ENCODE measurements at regions not wholly inside any gene's neighbourhood (a gene's known extent, or its start where the extent isn't known, plus 50 kb on each side); places are given as distances from the start of the nearest gene placed in this dataset.
A peak's percentile ranks its signal among the peaks of the same experiment; 100 is the strongest.

DNA sequence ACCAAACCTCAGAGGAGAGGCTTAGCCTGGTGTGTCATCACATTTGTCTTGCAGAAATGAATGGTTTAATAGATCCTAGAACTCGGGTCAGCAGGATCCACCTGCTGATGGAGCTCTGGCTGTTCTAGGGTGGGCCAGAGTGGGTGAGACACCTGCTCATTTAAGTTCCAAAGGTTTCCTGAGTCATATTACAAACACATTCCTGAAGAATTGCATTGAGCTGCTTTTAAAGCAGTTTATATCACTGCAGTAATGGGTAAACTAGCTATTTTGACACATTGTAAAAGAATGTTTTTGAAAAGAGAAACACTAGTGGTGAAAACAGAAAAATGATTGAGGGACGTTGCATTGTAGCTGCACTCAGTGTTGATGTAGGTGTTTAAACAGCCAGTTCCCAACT is 175.3 kb upstream of the TCF4 start:
- Histone ChIP-seq H3K4me3 (ENCODE audit: low read length) (no peak overlapping the region), H3K27ac (ENCODE audit: low read depth, low read length) (no peak overlapping the region), H3K4me1 (ENCODE audit: control insufficient read depth, low read depth, low read length) (peaks cover 14% of the 10 kb centered on the region), H2BK5ac (ENCODE audit: low read length) (no peak overlapping the region), H3K4ac (ENCODE audit: low read depth, low read length) (no peak overlapping the region), H3K18ac (ENCODE audit: low read length) (no peak overlapping the region), H3K4me2 (ENCODE audit: low read length) (no peak overlapping the region), H3K56ac (ENCODE audit: low read length) (no peak overlapping the region), H3K9ac (ENCODE audit: low read length) (no peak overlapping the region), H3K79me2 (ENCODE audit: control insufficient read depth, insufficient read depth, low read length) (no peaks in the 10 kb centered on the region), H2BK120ac (ENCODE audit: low read depth, low read length) (peak overlapping the region; percentile 12), H4K8ac (ENCODE audit: low read depth, low read length) (no peak overlapping the region), H2BK15ac (replicated peaks; ENCODE audit: low read depth) (no peak overlapping the region), H3K36me3 (ENCODE audit: control insufficient read depth, insufficient read depth, low read length) (no peaks in the 10 kb centered on the region), H3K23ac (ENCODE audit: low read length) (no peak overlapping the region), H4K5ac (ENCODE audit: low read length) (no peak overlapping the region), H2AK5ac (ENCODE audit: low read length) (no peak overlapping the region), H3K27me3 (ENCODE audit: insufficient read depth, low read length, poor library complexity) (no peaks in the 10 kb centered on the region), H3K79me1 (ENCODE audit: low read length) (no peaks in the 10 kb centered on the region)
- WGBS (ENCODE audit: extremely low coverage, insufficient coverage, low lambda C conversion rate), result no CpG with 5 or more reads among the region's 2 CpGs
- no peak for DNase-seq

DNA sequence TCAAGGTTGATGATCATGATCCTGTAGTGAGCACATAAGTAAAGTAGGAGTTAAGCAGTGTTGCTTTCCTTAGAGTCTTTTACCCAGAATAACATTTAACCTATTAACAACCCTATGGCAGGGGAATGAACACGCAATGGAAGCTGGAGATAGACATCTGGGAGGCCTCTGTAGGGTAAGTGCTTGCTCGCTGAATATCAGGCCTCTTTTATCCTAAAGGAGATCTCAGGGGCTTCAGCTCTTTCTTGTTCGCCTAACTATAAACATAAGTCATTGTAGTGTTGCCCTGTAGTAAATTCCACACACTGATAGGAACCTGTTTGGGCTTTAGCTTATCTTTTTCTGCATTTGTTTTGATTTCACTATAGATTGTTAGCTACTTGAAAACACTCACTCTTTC is 174.4 kb upstream of the TCF4 start:
- DNase-seq, result peak; percentile 84
- Histone ChIP-seq H3K36me3 (ENCODE audit: control insufficient read depth, insufficient read depth, low read length) (no peaks in the 10 kb centered on the region), H2BK120ac (ENCODE audit: low read depth, low read length) (no peak overlapping the region), H2BK5ac (ENCODE audit: low read length) (peak overlapping the region; percentile 58), H3K9ac (ENCODE audit: low read length) (no peak overlapping the region), H4K5ac (ENCODE audit: low read length) (no peak overlapping the region), H3K27ac (ENCODE audit: low read depth, low read length) (peak overlapping the region; percentile 34), H3K18ac (ENCODE audit: low read length) (no peak overlapping the region), H3K4me1 (ENCODE audit: control insufficient read depth, low read depth, low read length) (peaks cover 14% of the 10 kb centered on the region), H3K4me2 (ENCODE audit: low read length) (no peak overlapping the region), H2AK5ac (ENCODE audit: low read length) (no peak overlapping the region), H3K56ac (ENCODE audit: low read length) (no peak overlapping the region), H3K79me1 (ENCODE audit: low read length) (no peaks in the 10 kb centered on the region), H4K8ac (ENCODE audit: low read depth, low read length) (no peak overlapping the region), H2BK15ac (replicated peaks; ENCODE audit: low read depth) (no peak overlapping the region), H3K23ac (ENCODE audit: low read length) (no peak overlapping the region), H3K4ac (ENCODE audit: low read depth, low read length) (no peak overlapping the region), H3K27me3 (ENCODE audit: insufficient read depth, low read length, poor library complexity) (no peaks in the 10 kb centered on the region), H3K79me2 (ENCODE audit: control insufficient read depth, insufficient read depth, low read length) (no peaks in the 10 kb centered on the region), H3K4me3 (ENCODE audit: low read length) (no peak overlapping the region)
- no CpG with 5 or more reads among the region's 3 CpGs for WGBS (ENCODE audit: extremely low coverage, insufficient coverage, low lambda C conversion rate)

DNA sequence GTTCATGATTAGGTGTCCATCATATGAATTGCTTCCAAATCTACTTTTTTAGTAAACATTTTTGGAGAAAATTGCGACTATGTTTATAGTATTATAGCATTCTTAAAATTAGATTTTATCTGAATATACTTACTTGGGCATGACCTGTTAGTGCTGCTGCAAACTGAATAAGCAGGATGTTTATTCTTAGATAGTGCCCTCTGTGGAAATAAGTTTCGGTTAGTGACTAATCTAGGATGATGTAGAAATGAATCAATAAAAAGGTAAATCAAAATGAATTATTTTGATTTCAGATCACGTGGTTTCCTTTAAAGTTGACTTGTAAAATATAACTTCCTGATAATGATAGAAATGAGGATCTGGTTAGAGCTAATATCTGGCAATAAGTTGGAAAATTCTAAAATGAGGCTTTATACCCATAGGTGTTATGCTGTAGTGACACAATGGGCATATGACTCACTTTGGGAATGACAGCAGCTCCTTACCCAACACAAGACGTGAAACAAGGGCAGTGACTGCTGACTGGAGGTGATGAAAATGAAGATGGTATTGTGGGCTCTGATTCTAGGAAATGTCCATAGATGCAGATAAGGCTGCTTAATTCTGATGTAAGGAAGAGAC is 165.8 kb upstream of the TCF4 start:
- no peak for DNase-seq
- no peak overlapping the region for H3K9ac ChIP-seq (ENCODE audit: low read length)
- H4K8ac ChIP-seq (ENCODE audit: low read depth, low read length), result no peak overlapping the region
- peak overlapping the region; percentile 31 for H3K18ac ChIP-seq (ENCODE audit: low read length)
- no peak overlapping the region for H3K4me2 ChIP-seq (ENCODE audit: low read length)
- H3K4me1 ChIP-seq (ENCODE audit: control insufficient read depth, low read depth, low read length), result peaks cover 6% of the 10 kb centered on the region
- no peak overlapping the region for H4K5ac ChIP-seq (ENCODE audit: low read length)
- H3K4me3 ChIP-seq (ENCODE audit: low read length), result no peak overlapping the region
- no peak overlapping the region for H2BK120ac ChIP-seq (ENCODE audit: low read depth, low read length)
- H2BK15ac ChIP-seq (replicated peaks; ENCODE audit: low read depth), result no peak overlapping the region
- no peak overlapping the region for H3K23ac ChIP-seq (ENCODE audit: low read length)
- H3K79me1 ChIP-seq (ENCODE audit: low read length), result no peaks in the 10 kb centered on the region
- H2AK5ac ChIP-seq (ENCODE audit: low read length), result no peak overlapping the region
- no CpG with 5 or more reads among the region's 4 CpGs for WGBS (ENCODE audit: extremely low coverage, insufficient coverage, low lambda C conversion rate)
- no peak overlapping the region for H3K4ac ChIP-seq (ENCODE audit: low read depth, low read length)
- H3K27me3 ChIP-seq (ENCODE audit: insufficient read depth, low read length, poor library complexity), result no peaks in the 10 kb centered on the region
- H2BK5ac ChIP-seq (ENCODE audit: low read length), result peak overlapping the region; percentile 26
- peak overlapping the region; percentile 25 for H3K56ac ChIP-seq (ENCODE audit: low read length)
- no peaks in the 10 kb centered on the region for H3K36me3 ChIP-seq (ENCODE audit: control insufficient read depth, insufficient read depth, low read length)
- H3K79me2 ChIP-seq (ENCODE audit: control insufficient read depth, insufficient read depth, low read length), result no peaks in the 10 kb centered on the region
- H3K27ac ChIP-seq (ENCODE audit: low read depth, low read length), result no peak overlapping the region

DNA sequence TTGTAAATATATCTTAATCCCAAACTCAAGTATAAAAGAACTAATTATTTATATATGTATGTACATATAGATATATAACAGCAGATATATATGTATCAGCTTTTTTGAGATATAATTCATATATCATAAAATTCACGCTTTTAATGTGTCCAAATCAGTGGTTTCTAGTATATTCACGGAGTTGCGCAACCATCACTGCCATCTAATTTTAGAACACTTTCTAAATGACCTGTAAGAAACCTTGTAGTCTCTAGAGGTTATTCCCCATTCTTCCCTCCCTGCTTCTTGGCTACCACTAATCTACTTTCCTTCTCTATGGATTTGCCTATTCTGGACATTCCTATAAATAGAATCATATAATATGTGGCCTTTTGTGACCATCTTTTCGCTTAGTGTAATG is 163.5 kb upstream of the TCF4 start:
- H3K4me1 ChIP-seq (ENCODE audit: control insufficient read depth, low read depth, low read length), result peaks cover 11% of the 10 kb centered on the region
- no peak overlapping the region for H2BK120ac ChIP-seq (ENCODE audit: low read depth, low read length)
- no peaks in the 10 kb centered on the region for H3K79me1 ChIP-seq (ENCODE audit: low read length)
- no peaks in the 10 kb centered on the region for H3K27me3 ChIP-seq (ENCODE audit: insufficient read depth, low read length, poor library complexity)
- no peak overlapping the region for H2BK15ac ChIP-seq (replicated peaks; ENCODE audit: low read depth)
- no peak overlapping the region for H3K56ac ChIP-seq (ENCODE audit: low read length)
- no peaks in the 10 kb centered on the region for H3K36me3 ChIP-seq (ENCODE audit: control insufficient read depth, insufficient read depth, low read length)
- no peak overlapping the region for H2BK5ac ChIP-seq (ENCODE audit: low read length)
- H3K79me2 ChIP-seq (ENCODE audit: control insufficient read depth, insufficient read depth, low read length), result no peaks in the 10 kb centered on the region
- no peak overlapping the region for H4K8ac ChIP-seq (ENCODE audit: low read depth, low read length)
- H3K4ac ChIP-seq (ENCODE audit: low read depth, low read length), result no peak overlapping the region
- H3K4me3 ChIP-seq (ENCODE audit: low read length), result no peak overlapping the region
- no peak overlapping the region for H4K5ac ChIP-seq (ENCODE audit: low read length)
- H3K18ac ChIP-seq (ENCODE audit: low read length), result no peak overlapping the region
- no peak overlapping the region for H3K4me2 ChIP-seq (ENCODE audit: low read length)
- no CpG with 5 or more reads among the region's 4 CpGs for WGBS (ENCODE audit: extremely low coverage, insufficient coverage, low lambda C conversion rate)
- no peak overlapping the region for H2AK5ac ChIP-seq (ENCODE audit: low read length)
- no peak overlapping the region for H3K27ac ChIP-seq (ENCODE audit: low read depth, low read length)
- H3K9ac ChIP-seq (ENCODE audit: low read length), result no peak overlapping the region
- H3K23ac ChIP-seq (ENCODE audit: low read length), result no peak overlapping the region
- DNase-seq, result no peak

DNA sequence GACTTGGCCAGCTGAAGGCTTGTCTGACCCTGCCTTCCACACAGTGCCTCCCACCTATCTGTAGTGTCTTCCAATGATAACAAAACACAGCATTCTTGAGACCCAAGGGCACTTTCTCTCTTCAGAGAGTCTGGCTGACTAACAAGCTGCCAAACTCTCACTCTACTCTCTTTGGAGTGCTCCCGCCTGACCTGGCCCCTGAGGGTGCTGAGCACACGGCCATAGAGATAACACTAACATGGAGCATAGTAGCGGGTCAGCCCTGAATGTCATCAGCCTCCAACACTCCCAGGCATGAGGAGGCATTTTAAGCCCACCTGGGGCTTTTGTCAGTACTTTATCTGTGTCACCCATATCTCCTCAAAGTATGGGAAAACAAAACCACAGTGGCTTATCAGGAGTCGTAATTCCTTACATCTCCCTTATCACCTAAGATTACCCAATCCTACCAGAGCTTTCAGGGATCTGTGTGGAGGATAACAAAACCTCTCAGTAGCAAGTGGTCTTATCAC is 160.3 kb upstream of the TCF4 start:
- Histone ChIP-seq H3K27me3 (ENCODE audit: insufficient read depth, low read length, poor library complexity) (no peaks in the 10 kb centered on the region), H3K23ac (ENCODE audit: low read length) (no peak overlapping the region), H3K4me3 (ENCODE audit: low read length) (no peak overlapping the region), H3K18ac (ENCODE audit: low read length) (peak overlapping the region; percentile 13), H3K56ac (ENCODE audit: low read length) (peak overlapping the region; percentile 50), H3K4me1 (ENCODE audit: control insufficient read depth, low read depth, low read length) (peaks cover 13% of the 10 kb centered on the region), H3K27ac (ENCODE audit: low read depth, low read length) (no peak overlapping the region), H2BK5ac (ENCODE audit: low read length) (peak overlapping the region; percentile 86), H2AK5ac (ENCODE audit: low read length) (no peak overlapping the region), H3K36me3 (ENCODE audit: control insufficient read depth, insufficient read depth, low read length) (no peaks in the 10 kb centered on the region), H3K79me1 (ENCODE audit: low read length) (no peaks in the 10 kb centered on the region), H3K4ac (ENCODE audit: low read depth, low read length) (no peak overlapping the region), H3K79me2 (ENCODE audit: control insufficient read depth, insufficient read depth, low read length) (no peaks in the 10 kb centered on the region), H3K4me2 (ENCODE audit: low read length) (no peak overlapping the region), H2BK15ac (replicated peaks; ENCODE audit: low read depth) (no peak overlapping the region), H4K5ac (ENCODE audit: low read length) (no peak overlapping the region), H4K8ac (ENCODE audit: low read depth, low read length) (no peak overlapping the region), H3K9ac (ENCODE audit: low read length) (no peak overlapping the region), H2BK120ac (ENCODE audit: low read depth, low read length) (no peak overlapping the region)
- peak; percentile 98 for DNase-seq
- WGBS (ENCODE audit: extremely low coverage, insufficient coverage, low lambda C conversion rate), result no CpG with 5 or more reads among the region's 4 CpGs

- Histone ChIP-seq H3K4me3 (ENCODE audit: low read length) (no peak overlapping the region), H3K4me2 (ENCODE audit: low read length) (no peak overlapping the region), H3K9ac (ENCODE audit: low read length) (no peak overlapping the region), H3K27me3 (ENCODE audit: insufficient read depth, low read length, poor library complexity) (no peaks in the 10 kb centered on the region), H3K56ac (ENCODE audit: low read length) (no peak overlapping the region), H3K27ac (ENCODE audit: low read depth, low read length) (no peak overlapping the region), H2AK5ac (ENCODE audit: low read length) (no peak overlapping the region), H3K4ac (ENCODE audit: low read depth, low read length) (no peak overlapping the region), H4K5ac (ENCODE audit: low read length) (no peak overlapping the region), H3K79me1 (ENCODE audit: low read length) (no peaks in the 10 kb centered on the region), H2BK15ac (replicated peaks; ENCODE audit: low read depth) (peak overlapping the region; percentile 19), H2BK5ac (ENCODE audit: low read length) (no peak overlapping the region), H2BK120ac (ENCODE audit: low read depth, low read length) (no peak overlapping the region), H3K23ac (ENCODE audit: low read length) (no peak overlapping the region), H3K4me1 (ENCODE audit: control insufficient read depth, low read depth, low read length) (peaks cover 11% of the 10 kb centered on the region), H4K8ac (ENCODE audit: low read depth, low read length) (no peak overlapping the region), H3K79me2 (ENCODE audit: control insufficient read depth, insufficient read depth, low read length) (no peaks in the 10 kb centered on the region), H3K36me3 (ENCODE audit: control insufficient read depth, insufficient read depth, low read length) (no peaks in the 10 kb centered on the region), H3K18ac (ENCODE audit: low read length) (no peak overlapping the region)
- no peak for DNase-seq
- WGBS (ENCODE audit: extremely low coverage, insufficient coverage, low lambda C conversion rate), result no CpG with 5 or more reads among the region's 2 CpGs
Observed at GRCh38 chr18:55744206-55744605, 156.2 kb upstream of the TCF4 start.
